K562 (cell line): ENCODE measurements at regions not wholly inside any gene's neighbourhood (a gene's known extent, or its start where the extent isn't known, plus 50 kb on each side); places are given as distances from the start of the nearest gene placed in this dataset.

ENCODE experiments used
- ATAC-seq: fragments of 200-7000 bp; cut with Tn5 transposase; 3 replicates; pipeline ENCODE4 v1.9.1; 2020; ENCODE audit warnings: moderate library complexity
- BruUV-seq: library from RNA; stranded (reverse); fragments of 400-500 nt; replicated peaks from 2 replicates; lab custom pipeline; 2021; lab: Mats Ljungman, UMichigan
- CTCF ChIA-PET: fragments of 300-600 bp; formaldehyde crosslinking; extraction: SDS; loops from one replicate; lab custom pipeline; 2021; ENCODE audit warnings: low intra/inter-chr PET ratio; lab: Yijun Ruan, JAX
- POLR2A ChIA-PET: fragments of 300-600, 350-650 bp; sonication (Branson Sonifier 250); formaldehyde crosslinking; extraction: SDS; loops from one replicate; lab custom pipeline; 2021; ENCODE audit warnings: antibody characterized with exemption, inconsistent platforms; lab: Yijun Ruan, JAX
- DNase-seq, 4 experiments: peaks; one replicate each; pipeline versions ENCODE4 v3.0.0 to v3.0.0-alpha.2; 2011 to 2018; ENCODE audit warnings: low spot score in 3 of 4, mixed read lengths in 3 of 4; ENCODE audit errors: extremely low read depth in 1 of 4
- FAIRE-seq: peaks from 2 replicates; lab custom pipeline; 2011; peaks lifted over from hg19 to GRCh38; lab: Jason Lieb, UNC
- H2AFZ ChIP-seq: 2 replicates; pipeline ENCODE4 v1.6.0; 2011; ENCODE audit warnings: low read depth, low read length, control low read depth, inconsistent platforms
- H3K27ac ChIP-seq: fragments of 200-600 bp; 3 replicates; pipeline ENCODE4 v1.8.0; 2011; ENCODE audit warnings: low read depth, mild to moderate bottlenecking, control low read depth, inconsistent platforms, low read length, moderate library complexity, mixed read lengths; ENCODE audit errors: extremely low read depth
- H3K27me3 ChIP-seq, 2 experiments: fragments of 300-600 bp in 1 of 2; 2 replicates in 1 of 2; 3 replicates in 1 of 2; pipeline versions ENCODE4 v1.6.0 to v1.8.0; 2011; ENCODE audit warnings: inconsistent platforms in 2 of 2, low read length in 2 of 2, mild to moderate bottlenecking in 1 of 2, mixed read lengths in 1 of 2, moderate library complexity in 1 of 2; ENCODE audit not compliant: control insufficient read depth in 2 of 2, insufficient read depth in 2 of 2
- H3K36me3 ChIP-seq: fragments of 300-600 bp; 3 replicates; pipeline ENCODE4 v1.8.0; 2011; ENCODE audit warnings: mild to moderate bottlenecking, low read length, inconsistent platforms; ENCODE audit not compliant: control insufficient read depth, insufficient read depth
- H3K4me1 ChIP-seq, 2 experiments: fragments of 200-600 bp in 1 of 2; replicated peaks in 1 of 2; 2 replicates in 1 of 2; 3 replicates in 1 of 2; pipeline versions ENCODE4 v1.5.1 to v1.8.0; 2011; ENCODE audit warnings: inconsistent platforms in 2 of 2, low read length in 2 of 2, mild to moderate bottlenecking in 1 of 2, mixed read lengths in 1 of 2, moderate library complexity in 1 of 2; ENCODE audit not compliant: control insufficient read depth in 2 of 2, insufficient read depth in 2 of 2
- H3K4me2 ChIP-seq: 2 replicates; pipeline ENCODE4 v1.6.1; 2011; ENCODE audit warnings: low read length, control low read depth, inconsistent platforms, mixed read lengths; ENCODE audit not compliant: insufficient read depth
- H3K4me3 ChIP-seq: fragments of 200-600 bp; sonication (generic), shearing (Covaris generic); 2 replicates; pipeline ENCODE4 v1.5.1; 2016; ENCODE audit warnings: control low read depth, inconsistent platforms
- H3K79me2 ChIP-seq: fragments of 200-600 bp; 3 replicates; pipeline ENCODE4 v1.8.0; 2011; ENCODE audit warnings: low read length, inconsistent platforms; ENCODE audit not compliant: control insufficient read depth, insufficient read depth
- H3K9ac ChIP-seq, 2 experiments: 2 replicates each; pipeline versions ENCODE4 v1.6.0 to v1.6.1; 2011; ENCODE audit warnings: low read depth in 2 of 2, low read length in 2 of 2, control low read depth in 1 of 2, inconsistent platforms in 1 of 2, mild to moderate bottlenecking in 1 of 2, mixed read lengths in 1 of 2; ENCODE audit not compliant: insufficient read depth in 1 of 2
- H3K9me1 ChIP-seq: one replicate; pipeline ENCODE4 v1.6.0; 2011; ENCODE audit warnings: inconsistent platforms, mild to moderate bottlenecking, low read length, moderate library complexity; ENCODE audit not compliant: control insufficient read depth, insufficient read depth
- H3K9me3 ChIP-seq: replicated peaks from 2 replicates; pipeline ENCODE4 v1.5.1; 2011; ENCODE audit warnings: low read depth, low read length, inconsistent platforms; ENCODE audit not compliant: control insufficient read depth, insufficient read depth
- H4K20me1 ChIP-seq: replicated peaks from 2 replicates; pipeline ENCODE4 v1.6.1; 2011; ENCODE audit warnings: low read length, inconsistent platforms, mixed read lengths; ENCODE audit not compliant: control insufficient read depth, insufficient read depth
- ADNP ChIP-seq: fragments of 200-800 bp; sonication (Bioruptor generic); IDR thresholded peaks from 2 replicates; pipeline ENCODE4 v1.6.1; 2016; ENCODE audit warnings: missing genetic modification characterization, missing compliant biosample characterization
- AFF1 ChIP-seq, 2 experiments: fragments of 450-650 bp; IDR thresholded peaks; 2 replicates each; pipeline ENCODE4 v1.6.1; 2018; ENCODE audit warnings: mild to moderate bottlenecking in 2 of 2, low read depth in 1 of 2; ENCODE audit not compliant: partially characterized antibody in 2 of 2
- BHLHE40 ChIP-seq: IDR thresholded peaks from 2 replicates; pipeline ENCODE4 v1.6.1; 2011; ENCODE audit warnings: low read length, improper control_type of control experiment
- COPS2 ChIP-seq: fragments of 450-650 bp; conservative IDR thresholded peaks from 2 replicates; pipeline ENCODE4 v1.6.1; 2016; ENCODE audit warnings: mild to moderate bottlenecking, moderate library complexity
- ELK1 ChIP-seq: sonication (generic); formaldehyde crosslinking; IDR thresholded peaks from 2 replicates; pipeline ENCODE4 v1.8.1; 2022; ENCODE audit warnings: missing genetic modification reagents
- GABPA ChIP-seq: fragments of 200-800 bp; sonication (Bioruptor generic); conservative IDR thresholded peaks from 2 replicates; pipeline ENCODE4 v1.6.1; 2016; ENCODE audit warnings: low read depth, missing genetic modification characterization, missing compliant biosample characterization
- POLR2H ChIP-seq: IDR thresholded peaks from 2 replicates; pipeline ENCODE4 v1.6.1; 2016; ENCODE audit warnings: missing genetic modification characterization, low read depth, mild to moderate bottlenecking, control low read depth, missing compliant biosample characterization, moderate library complexity
- SMARCA5 ChIP-seq: fragments of 450-650 bp; IDR thresholded peaks from 2 replicates; pipeline ENCODE4 v1.6.1; 2016
- TSHZ1 ChIP-seq: fragments of 250-450 bp; sonication (Bioruptor Pico); IDR thresholded peaks from 2 replicates; pipeline ENCODE4 v1.4.0; 2020; ENCODE audit warnings: mild to moderate bottlenecking, moderate library complexity
- ZNF133 ChIP-seq: fragments of 250-450 bp; sonication (Bioruptor Pico); IDR thresholded peaks from 2 replicates; pipeline ENCODE4 v1.4.0; 2020; ENCODE audit warnings: mild to moderate bottlenecking
- WGBS: fragments of 100-300 bp; shearing (Covaris generic); methylation state at CpG from one replicate; pipeline ENCODE4 v1.1.6; 2016; ENCODE audit warnings: low coverage, mixed read lengths; ENCODE audit not compliant: insufficient coverage; ENCODE audit errors: missing lambda C conversion rate; 5-methylcytosine and 5-hydroxymethylcytosine counted together
- in situ Hi-C: fragments of 300-500 bp; cut with MboI; formaldehyde crosslinking; loops from 4 replicates; pipeline ENCODE4 v1.15.0; 2018; ENCODE audit warnings: inconsistent platforms, mixed read lengths
- intact Hi-C: fragments of 100-400 bp; cut with micrococcal nuclease; formaldehyde crosslinking; loops from 2 replicates; pipeline ENCODE4 v1.14.2; 2022
- TF ChIP-seq, protein P1 (sequence below): fragments of 200-800 bp; sonication (Bioruptor generic); IDR thresholded peaks from 2 replicates; pipeline ENCODE4 v1.6.1; 2017; ENCODE audit warnings: missing genetic modification characterization, missing compliant biosample characterization
- TF ChIP-seq, protein P2 (sequence below): sonication (generic); formaldehyde crosslinking; IDR thresholded peaks from 2 replicates; pipeline ENCODE4 v1.8.0; 2022; ENCODE audit warnings: missing genetic modification reagents, mild to moderate bottlenecking, moderate library complexity, borderline replicate concordance

GRCh38 chr21:24183077-24183476, 1424.2 kb downstream of the MRPL39 start:
- in situ Hi-C loops (no loop called here), intact Hi-C loops (no loop called here)
- H3K4me2 ChIP-seq: no peak overlapping the region
- no peaks in the 10 kb centered on the region for H4K20me1 ChIP-seq
- no peaks in the 10 kb centered on the region for H3K4me1 ChIP-seq
- H3K9me1 ChIP-seq: no peaks in the 10 kb centered on the region
- no peak for ATAC-seq
- no peaks in the 10 kb centered on the region for H3K79me2 ChIP-seq
- no peak overlapping the region for H3K27ac ChIP-seq
- no peak overlapping the region for H2AFZ ChIP-seq
- H3K36me3 ChIP-seq: no peaks in the 10 kb centered on the region
- no peaks in the 10 kb centered on the region for H3K9me3 ChIP-seq
- ChIA-PET POLR2A (no interaction called here), CTCF (no interaction called here)
- no TSS peak for BruUV-seq
- H3K27me3 ChIP-seq: no peaks in the 10 kb centered on the region
- 10% methylated on average over 3 of the region's 3 CpGs for WGBS
- no peak overlapping the region for H3K9ac ChIP-seq
- FAIRE-seq: no peak
- DNase-seq: no peak
- no peak overlapping the region for H3K4me3 ChIP-seq
- TF ChIP-seq ZNF133 (CRISPR knock-in tag) (no peak), BHLHE40 (no peak), AFF1 (IDR thresholded peaks at IDR 0.05; ENCODE audit: low read depth in 1 of 2, partially characterized antibody in 2 of 2) (no peak), TSHZ1 (no peak), COPS2 (no peak), ADNP (tag) (no peak), ELK1 (CRISPR knock-in tag) (no peak), SMARCA5 (no peak), GABPA (tag) (no peak), POLR2H (tag) (no peak)
- TF ChIP-seq, protein P1, sequence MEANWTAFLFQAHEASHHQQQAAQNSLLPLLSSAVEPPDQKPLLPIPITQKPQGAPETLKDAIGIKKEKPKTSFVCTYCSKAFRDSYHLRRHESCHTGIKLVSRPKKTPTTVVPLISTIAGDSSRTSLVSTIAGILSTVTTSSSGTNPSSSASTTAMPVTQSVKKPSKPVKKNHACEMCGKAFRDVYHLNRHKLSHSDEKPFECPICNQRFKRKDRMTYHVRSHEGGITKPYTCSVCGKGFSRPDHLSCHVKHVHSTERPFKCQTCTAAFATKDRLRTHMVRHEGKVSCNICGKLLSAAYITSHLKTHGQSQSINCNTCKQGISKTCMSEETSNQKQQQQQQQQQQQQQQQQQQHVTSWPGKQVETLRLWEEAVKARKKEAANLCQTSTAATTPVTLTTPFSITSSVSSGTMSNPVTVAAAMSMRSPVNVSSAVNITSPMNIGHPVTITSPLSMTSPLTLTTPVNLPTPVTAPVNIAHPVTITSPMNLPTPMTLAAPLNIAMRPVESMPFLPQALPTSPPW (CRISPR knock-in tag): no peak
- TF ChIP-seq, protein P2, sequence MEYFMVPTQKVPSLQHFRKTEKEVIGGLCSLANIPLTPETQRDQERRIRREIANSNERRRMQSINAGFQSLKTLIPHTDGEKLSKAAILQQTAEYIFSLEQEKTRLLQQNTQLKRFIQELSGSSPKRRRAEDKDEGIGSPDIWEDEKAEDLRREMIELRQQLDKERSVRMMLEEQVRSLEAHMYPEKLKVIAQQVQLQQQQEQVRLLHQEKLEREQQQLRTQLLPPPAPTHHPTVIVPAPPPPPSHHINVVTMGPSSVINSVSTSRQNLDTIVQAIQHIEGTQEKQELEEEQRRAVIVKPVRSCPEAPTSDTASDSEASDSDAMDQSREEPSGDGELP: no peak
